Fibroblast of the conjunctiva (primary cell): ENCODE measurements at regions not wholly inside any gene's neighbourhood (a gene's known extent, or its start where the extent isn't known, plus 50 kb on each side); places are given as distances from the start of the nearest gene placed in this dataset.

Experiments
- DNase-seq: peaks from one replicate; pipeline ENCODE4 v3.0.0-alpha.2; 2010; ENCODE audit warnings: low read depth

- no peak for DNase-seq
These were observed 206.1 kb upstream of the UBE2E2 start for GRCh38 chr3:22996920-22997571.

- DNase-seq, result no peak
These were observed 202.8 kb upstream of the UBE2E2 start for GRCh38 chr3:23000371-23000770.

GRCh38 chr3:23002151-23002550 lies 201.0 kb upstream of the UBE2E2 start:
- no peak for DNase-seq

DNA sequence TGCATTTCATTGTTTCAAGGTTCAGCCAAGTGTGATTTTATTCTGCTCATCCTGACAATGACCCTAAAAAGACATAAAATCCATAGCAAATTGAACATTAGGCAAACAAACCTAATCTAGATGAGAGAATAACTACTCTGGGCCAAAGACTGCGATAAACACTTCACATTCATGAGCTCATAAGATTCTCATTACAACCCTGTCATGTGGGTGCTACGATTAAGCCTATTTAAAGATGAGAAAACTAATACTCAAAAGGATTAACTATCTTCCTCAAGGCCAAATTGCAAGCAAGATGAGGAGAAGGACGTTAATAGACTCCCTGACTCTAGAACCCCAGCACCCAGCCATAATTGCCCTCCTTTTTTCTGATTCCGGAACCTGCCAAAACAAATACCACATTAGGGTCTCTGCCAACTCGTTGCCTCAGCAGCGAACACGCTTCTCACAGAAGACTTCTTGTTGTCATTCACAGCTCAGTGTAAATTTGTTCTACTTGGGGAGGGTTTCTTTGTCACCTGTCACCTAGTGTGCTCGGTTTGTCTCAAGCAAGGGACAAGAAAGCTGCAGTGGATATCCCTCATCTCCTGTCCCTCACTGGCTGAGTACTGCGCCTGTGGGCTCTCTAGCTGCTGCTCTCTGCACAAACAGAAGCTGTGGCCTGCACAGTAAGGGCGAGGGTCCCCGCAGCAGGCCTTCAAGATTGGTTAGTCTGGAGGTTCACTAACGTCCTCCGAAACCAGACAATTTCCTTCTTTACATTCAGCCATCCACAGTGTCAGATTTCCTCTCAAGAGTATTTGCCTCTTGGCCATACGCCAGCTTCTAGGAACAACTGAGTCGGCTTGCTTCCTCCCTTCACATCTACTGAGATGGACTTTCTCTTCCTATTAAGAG lies 200.0 kb upstream of the UBE2E2 start:
- DNase-seq, result no peak

DNA sequence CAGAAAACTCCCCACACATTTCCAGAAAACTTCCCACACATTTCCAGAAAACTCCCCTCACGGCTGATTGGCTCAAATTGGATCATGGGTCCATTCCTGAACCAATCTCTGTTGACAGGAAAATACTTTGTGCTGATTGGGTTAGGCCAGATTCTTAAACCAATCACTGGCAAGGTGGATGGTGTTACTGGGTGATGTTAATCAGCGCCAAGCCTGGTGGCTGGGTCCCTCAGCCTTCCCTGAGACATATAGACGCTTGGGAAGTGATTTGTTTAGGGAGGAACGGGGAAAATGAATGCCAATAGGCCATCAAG lies 199.4 kb upstream of the UBE2E2 start:
- no peak for DNase-seq

- no peak for DNase-seq
These were observed 198.2 kb upstream of the UBE2E2 start for GRCh38 chr3:23004971-23005370.

DNA sequence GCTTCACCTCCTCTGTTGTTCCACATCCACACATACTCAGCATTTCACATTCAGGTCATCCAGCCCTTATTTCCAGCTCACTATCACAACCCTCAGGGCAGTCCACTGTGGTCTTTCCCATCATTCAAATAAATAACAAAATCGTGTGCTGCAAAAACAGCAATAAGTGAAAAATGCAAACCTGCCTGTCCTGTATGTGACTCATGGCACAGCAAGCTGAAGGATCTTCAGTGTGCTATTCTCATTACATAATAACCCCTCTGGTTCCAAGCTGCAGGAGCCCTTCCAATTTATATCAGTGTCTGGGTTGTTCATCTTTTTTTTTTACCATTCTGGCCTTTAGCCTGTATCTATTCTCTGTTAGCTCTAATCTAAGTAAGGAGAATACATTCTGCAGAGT lies 185.3 kb upstream of the UBE2E2 start:
- no peak for DNase-seq

DNA sequence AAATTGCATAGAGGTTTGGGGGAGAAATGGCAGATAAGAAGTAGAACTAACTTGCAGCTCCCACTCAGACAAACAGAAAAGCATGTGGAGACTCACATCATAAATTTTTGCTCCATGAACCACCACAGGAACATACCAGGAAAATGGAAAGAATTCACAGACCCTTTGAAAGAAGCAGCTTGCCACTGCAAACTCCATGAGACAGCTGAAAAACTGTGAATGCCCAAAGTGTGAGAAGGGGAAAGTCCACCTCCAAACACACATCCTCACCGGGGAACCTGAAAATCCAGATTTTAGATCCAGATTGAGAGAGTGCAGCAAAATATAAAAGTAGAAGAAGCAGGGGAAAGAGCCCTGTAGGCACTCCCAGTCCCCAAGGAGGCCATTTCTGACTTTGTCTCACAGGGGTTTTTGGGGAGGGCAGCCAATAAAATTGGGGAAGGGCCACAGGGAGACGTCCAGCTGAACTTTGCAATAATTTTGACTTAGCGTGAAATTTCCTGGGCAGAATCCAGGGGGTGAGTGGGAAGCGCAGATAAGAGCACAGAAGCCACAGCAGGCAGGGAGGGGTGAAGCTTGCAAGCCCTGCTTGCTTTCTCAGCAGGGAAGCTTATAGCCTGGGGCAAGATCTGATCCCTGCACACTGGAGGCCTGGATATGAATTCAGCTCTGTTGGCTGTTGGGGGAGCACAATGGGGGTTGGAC lies 183.4 kb upstream of the UBE2E2 start:
- no peak for DNase-seq

- no peak for DNase-seq
These were observed 174.8 kb upstream of the UBE2E2 start for GRCh38 chr3:23028294-23028693.

GRCh38 chr3:23029001-23029400 lies 174.1 kb upstream of the UBE2E2 start:
- no peak for DNase-seq

DNA sequence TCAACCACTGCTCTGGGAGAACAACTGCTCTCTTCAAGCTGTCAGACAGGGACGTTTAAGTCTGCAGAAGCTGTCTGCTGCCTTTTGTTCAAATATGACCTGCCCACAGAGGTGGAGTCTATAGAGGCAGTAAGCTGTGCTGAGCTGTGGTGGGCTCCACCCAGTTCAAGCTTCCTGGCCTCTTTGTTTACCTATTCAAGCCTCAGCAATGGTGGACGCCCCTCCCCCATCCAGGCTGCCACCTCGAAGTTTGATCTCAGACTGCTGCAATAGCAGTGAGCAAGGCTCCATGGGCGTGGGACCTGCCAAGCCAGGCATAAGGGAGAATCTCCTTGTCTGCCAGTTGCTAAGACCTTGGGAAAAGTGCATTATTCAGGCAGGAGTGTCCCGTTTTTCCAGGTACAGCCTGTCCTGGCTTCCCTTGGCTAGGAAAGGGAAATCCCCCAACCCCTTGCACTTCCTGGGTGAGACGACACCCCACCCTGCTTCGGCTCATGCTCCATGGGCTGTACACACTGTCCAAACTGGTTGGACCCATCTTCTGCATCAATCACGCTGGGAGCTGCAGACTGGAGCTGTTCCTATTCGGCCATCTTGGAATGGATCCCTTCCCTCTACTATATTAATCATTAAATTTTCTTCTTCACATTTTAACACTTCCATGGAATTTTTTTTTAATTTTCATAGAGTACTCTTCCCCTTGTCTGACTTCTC lies 167.0 kb upstream of the UBE2E2 start:
- no peak for DNase-seq

- no peak for DNase-seq
These were observed 166.4 kb upstream of the UBE2E2 start for GRCh38 chr3:23036728-23037127.

DNA sequence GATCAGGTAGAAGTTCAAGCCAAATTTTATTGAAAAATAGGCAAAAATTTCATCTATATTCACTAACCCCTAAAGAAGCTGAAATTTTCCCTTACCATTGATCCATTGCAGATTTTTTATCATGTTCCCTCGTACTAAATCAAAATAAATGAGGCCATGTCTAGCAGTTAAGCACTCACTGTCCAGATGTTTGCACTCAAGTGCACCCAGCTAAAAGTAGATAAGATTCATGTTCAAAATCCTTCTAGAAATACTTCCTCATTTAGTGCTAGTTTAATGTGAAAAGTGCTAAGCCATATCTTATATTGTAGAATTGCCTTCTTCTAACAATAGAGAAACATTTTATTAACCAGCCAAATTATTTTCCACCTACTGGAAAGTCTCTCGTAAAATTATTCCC lies 164.7 kb upstream of the UBE2E2 start:
- DNase-seq, result no peak

- DNase-seq, result no peak
These were observed 161.0 kb upstream of the UBE2E2 start for GRCh38 chr3:23041918-23042696.

GRCh38 chr3:23044463-23044862 lies 158.7 kb upstream of the UBE2E2 start:
- no peak for DNase-seq

GRCh38 chr3:23046536-23046935 lies 156.6 kb upstream of the UBE2E2 start:
- DNase-seq, result no peak

- DNase-seq, result no peak
These were observed 151.6 kb upstream of the UBE2E2 start for GRCh38 chr3:23051240-23052140.

DNA sequence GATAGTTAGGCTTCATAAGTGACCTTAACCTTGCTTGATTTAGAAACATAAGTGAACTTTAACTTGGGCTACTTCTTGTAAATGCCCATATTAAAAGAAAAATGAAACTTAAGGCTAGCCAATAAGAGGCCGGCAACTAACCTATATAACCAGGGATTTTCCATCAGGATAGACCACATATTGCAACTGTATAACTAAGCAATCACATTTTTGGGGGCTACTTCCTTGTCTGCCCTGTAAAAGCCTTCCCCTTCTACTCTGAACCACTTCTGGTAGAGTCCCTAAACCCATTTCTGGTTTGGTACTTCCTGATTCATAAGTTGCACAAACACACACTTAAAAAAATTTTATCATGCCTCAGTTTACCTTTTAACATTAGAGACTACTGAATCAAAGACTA lies 150.9 kb upstream of the UBE2E2 start:
- DNase-seq, result no peak

DNA sequence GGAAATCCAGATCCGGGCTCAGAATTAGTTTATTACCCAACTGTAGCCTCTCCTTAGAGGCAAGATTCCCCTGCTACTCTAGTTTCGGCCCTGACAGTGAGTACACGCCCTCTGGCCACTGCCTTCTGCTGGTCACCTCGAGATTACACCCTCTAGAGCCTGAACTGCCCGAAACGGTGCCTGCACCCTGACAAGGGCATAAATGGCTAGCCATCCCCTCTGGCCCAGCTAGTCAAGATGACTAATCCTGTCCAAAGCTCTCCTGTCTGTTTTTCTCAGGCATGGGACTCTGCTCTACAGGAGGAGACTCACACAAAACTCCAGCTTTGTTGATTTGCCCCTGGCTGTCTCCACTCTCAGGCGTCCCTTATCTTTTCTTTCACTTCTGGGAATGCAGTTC lies 150.5 kb upstream of the UBE2E2 start:
- no peak for DNase-seq

DNA sequence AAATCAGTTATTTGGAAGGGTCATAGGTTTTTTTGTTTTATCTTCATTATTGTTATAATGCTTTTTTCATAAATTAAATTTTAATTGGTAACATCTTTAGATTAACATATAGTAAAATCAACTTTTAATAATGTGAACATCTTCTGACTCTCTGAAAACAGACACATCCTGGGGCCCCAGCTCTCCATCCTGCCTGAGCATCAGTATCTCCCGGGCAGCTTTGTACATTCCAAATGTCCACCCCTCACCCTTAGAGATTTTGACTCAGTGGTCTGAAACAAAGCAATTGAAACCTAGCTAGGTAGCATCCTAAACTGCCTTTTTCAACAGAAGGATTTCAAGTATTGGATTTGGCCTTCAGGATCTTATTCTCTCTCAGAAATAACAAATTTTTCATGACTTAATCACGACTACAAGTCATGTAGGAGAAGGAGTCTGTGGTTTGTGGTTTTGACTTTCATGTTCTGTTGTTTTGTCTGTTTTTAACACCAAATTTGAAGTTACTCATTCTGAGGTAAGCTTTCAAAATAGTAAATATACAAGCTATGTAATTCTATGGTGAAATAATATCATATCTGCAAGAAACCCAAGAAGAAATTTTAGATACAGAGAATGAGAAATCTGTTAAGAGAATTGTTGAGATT lies 147.3 kb upstream of the UBE2E2 start:
- peak; percentile 22 for DNase-seq
